ENCODE measurements at regions not wholly inside any gene's neighbourhood (a gene's known extent, or its start where the extent isn't known, plus 50 kb on each side); places are given as distances from the start of the nearest gene placed in this dataset.

GRCh38 chr9:38337181-38337580 is 55.3 kb upstream of the ALDH1B1 start:
- no TSS peak for BruUV-seq (replicated peaks)
- in situ Hi-C loops (cut with HindIII; ENCODE audit: extremely low pct_ligation_motif_present, low pct_unique_long_range_greater_than_20kb): no loop called here

More at GRCh38 chr9:38337181-38337580, 55.3 kb upstream of the ALDH1B1 start:
- FAIRE-seq (no peak), ATAC-seq (no peak), DNase-seq (ENCODE audit: low spot score) (no peak)
- Histone ChIP-seq H3K4me2 (ENCODE audit: low read depth, low read length) (no peak overlapping the region), H3K27me3 (ENCODE audit: control insufficient read depth in 1 of 2, insufficient read depth in 2 of 2, low read length in 2 of 2) (peaks cover 2 to 21% of the 10 kb centered on the region in 2 experiments; a peak in 3 of 5 replicates), H3K9ac (ENCODE audit: insufficient read depth, low read depth, low read length) (no peak overlapping the region), H4K20me1 (ENCODE audit: insufficient read depth, low read length) (no peaks in the 10 kb centered on the region), H3K79me2 (ENCODE audit: insufficient read depth, low read length) (no peaks in the 10 kb centered on the region), H3K27ac (ENCODE audit: extremely low read length, insufficient read depth, low read length) (no peak overlapping the region), H3K4me1 (ENCODE audit: insufficient read depth, low read length) (peaks cover 11% of the 10 kb centered on the region; the same call in 1 of the 2 replicates), H3K9me3 (ENCODE audit: low read length) (no peaks in the 10 kb centered on the region), H2AFZ (ENCODE audit: low read length) (no peak overlapping the region), H3K4me3 (replicated peaks in 1 of 3; ENCODE audit: insufficient read depth in 1 of 3, low read depth in 2 of 3, low read length in 3 of 3) (no peak overlapping the region), H3K36me3 (replicated peaks in 1 of 2; ENCODE audit: control insufficient read depth in 1 of 2, insufficient read depth in 2 of 2, low read length in 2 of 2) (no peaks in the 10 kb centered on the region)
- POLR2A ChIA-PET: no interaction called here
- TF ChIP-seq HBP1 (CRISPR knock-in tag; IDR thresholded peaks at IDR 0.05; ENCODE audit: low read depth) (no peak), TAF15 (IDR thresholded peaks at IDR 0.05; ENCODE audit: low read depth, low read length, poor library complexity, severe bottlenecking) (no peak), ZNF704 (CRISPR knock-in tag; IDR thresholded peaks at IDR 0.05; ENCODE audit: borderline replicate concordance) (no peak), GATAD1 (CRISPR knock-in tag; IDR thresholded peaks at IDR 0.05) (no peak), IKZF4 (CRISPR knock-in tag; IDR thresholded peaks at IDR 0.05; ENCODE audit: borderline replicate concordance, low read depth, not compliant biosample characterization) (no peak), RBFOX2 (IDR thresholded peaks at IDR 0.05; ENCODE audit: low read depth, low read length) (no peak), TFDP1 (CRISPR knock-in tag; IDR thresholded peaks at IDR 0.05; ENCODE audit: borderline replicate concordance) (no peak), ZHX1 (CRISPR knock-in tag; IDR thresholded peaks at IDR 0.05; ENCODE audit: low read depth) (no peak), ZNF564 (CRISPR knock-in tag; IDR thresholded peaks at IDR 0.05) (no peak), SMARCE1 (IDR thresholded peaks at IDR 0.05; ENCODE audit: borderline replicate concordance) (no peak), KLF16 (CRISPR knock-in tag; IDR thresholded peaks at IDR 0.05) (no peak), ZNF496 (CRISPR knock-in tag; IDR thresholded peaks at IDR 0.05; ENCODE audit: insufficient replicate concordance) (no peak)
- WGBS (ENCODE audit: low lambda C conversion rate): 57% methylated on average over 7 of the region's 7 CpGs
- CTCF ChIA-PET (ENCODE audit: low intra/inter-chr PET ratio, low total read pairs): no interaction called here
- intact Hi-C loops (cut with micrococcal nuclease; ENCODE audit: unreplicated experiment): no loop called here
